Neuron (in vitro differentiated cells): ENCODE measurements at regions not wholly inside any gene's neighbourhood (a gene's known extent, or its start where the extent isn't known, plus 50 kb on each side); places are given as distances from the start of the nearest gene placed in this dataset.

Experiments
- H2AFZ ChIP-seq: one replicate; pipeline ENCODE4 v1.6.1; 2013; ENCODE audit warnings: low read depth, mild to moderate bottlenecking, inconsistent platforms, low read length, moderate library complexity
- H3K27me3 ChIP-seq: one replicate; pipeline ENCODE4 v1.6.1; 2013; ENCODE audit warnings: low read length; ENCODE audit not compliant: insufficient read depth
- H3K36me3 ChIP-seq: one replicate; pipeline ENCODE4 v1.6.1; 2013; ENCODE audit warnings: low read length; ENCODE audit not compliant: insufficient read depth
- H3K4me1 ChIP-seq: one replicate; pipeline ENCODE4 v1.6.1; 2013; ENCODE audit warnings: low read length; ENCODE audit not compliant: insufficient read depth
- H3K4me3 ChIP-seq: 2 replicates; pipeline ENCODE4 v1.5.1; 2013; ENCODE audit warnings: mild to moderate bottlenecking, low read length, moderate library complexity
- H3K9me3 ChIP-seq: one replicate; pipeline ENCODE4 v1.6.1; 2013; ENCODE audit warnings: low read length

- Histone ChIP-seq H3K9me3 (no peaks in the 10 kb centered on the region), H2AFZ (no peak overlapping the region), H3K27me3 (no peaks in the 10 kb centered on the region), H3K4me1 (no peaks in the 10 kb centered on the region), H3K36me3 (no peaks in the 10 kb centered on the region), H3K4me3 (no peak overlapping the region)
These were observed 149.8 kb upstream of the RASGEF1B start for GRCh38 chr4:81621490-81621889.

- H3K4me1 ChIP-seq: no peaks in the 10 kb centered on the region
- H3K36me3 ChIP-seq: no peaks in the 10 kb centered on the region
- H3K27me3 ChIP-seq: no peaks in the 10 kb centered on the region
These were observed 148.7 kb upstream of the RASGEF1B start for GRCh38 chr4:81620442-81620841.

GRCh38 chr4:81617545-81617944, 145.8 kb upstream of the RASGEF1B start:
- H3K4me3 ChIP-seq: no peak overlapping the region
- H3K4me1 ChIP-seq: no peaks in the 10 kb centered on the region
- no peaks in the 10 kb centered on the region for H3K9me3 ChIP-seq
- H2AFZ ChIP-seq: no peak overlapping the region
- no peaks in the 10 kb centered on the region for H3K36me3 ChIP-seq
- peaks cover 4% of the 10 kb centered on the region for H3K27me3 ChIP-seq

More at GRCh38 chr4:81620442-81620841, 148.7 kb upstream of the RASGEF1B start:
- Histone ChIP-seq H3K4me3 (no peak overlapping the region), H3K9me3 (no peaks in the 10 kb centered on the region), H2AFZ (no peak overlapping the region)

GRCh38 chr4:81611221-81611620, 139.5 kb upstream of the RASGEF1B start:
- no peaks in the 10 kb centered on the region for H3K4me1 ChIP-seq
- H3K27me3 ChIP-seq: peaks cover 4% of the 10 kb centered on the region
- H3K36me3 ChIP-seq: no peaks in the 10 kb centered on the region
- no peaks in the 10 kb centered on the region for H3K9me3 ChIP-seq
- no peak overlapping the region for H3K4me3 ChIP-seq
- H2AFZ ChIP-seq: no peak overlapping the region

- Histone ChIP-seq H3K9me3 (no peaks in the 10 kb centered on the region), H3K4me1 (no peaks in the 10 kb centered on the region)
These were observed 138.1 kb upstream of the RASGEF1B start for GRCh38 chr4:81609844-81610243.

GRCh38 chr4:81607950-81608349, 136.2 kb upstream of the RASGEF1B start:
- H3K36me3 ChIP-seq: no peaks in the 10 kb centered on the region
- no peaks in the 10 kb centered on the region for H3K4me1 ChIP-seq
- no peaks in the 10 kb centered on the region for H3K9me3 ChIP-seq
- peaks cover 4% of the 10 kb centered on the region for H3K27me3 ChIP-seq
- H3K4me3 ChIP-seq: no peak overlapping the region
- no peak overlapping the region for H2AFZ ChIP-seq

More at GRCh38 chr4:81609844-81610243, 138.1 kb upstream of the RASGEF1B start:
- no peaks in the 10 kb centered on the region for H3K36me3 ChIP-seq
- H3K27me3 ChIP-seq: peaks cover 4% of the 10 kb centered on the region
- H2AFZ ChIP-seq: no peak overlapping the region
- H3K4me3 ChIP-seq: no peak overlapping the region

- Histone ChIP-seq H3K9me3 (no peaks in the 10 kb centered on the region), H3K4me1 (no peaks in the 10 kb centered on the region), H2AFZ (no peak overlapping the region), H3K27me3 (no peaks in the 10 kb centered on the region), H3K36me3 (no peaks in the 10 kb centered on the region), H3K4me3 (no peak overlapping the region)
These were observed 135.2 kb upstream of the RASGEF1B start for GRCh38 chr4:81606801-81607501.

- Histone ChIP-seq H3K27me3 (no peaks in the 10 kb centered on the region), H3K4me3 (no peak overlapping the region), H3K9me3 (no peaks in the 10 kb centered on the region), H2AFZ (no peak overlapping the region), H3K36me3 (no peaks in the 10 kb centered on the region), H3K4me1 (peaks cover 3% of the 10 kb centered on the region)
These were observed 134.5 kb upstream of the RASGEF1B start for GRCh38 chr4:81606166-81606565.

- Histone ChIP-seq H3K4me1 (peaks cover 10% of the 10 kb centered on the region), H3K9me3 (no peaks in the 10 kb centered on the region), H3K27me3 (no peaks in the 10 kb centered on the region), H3K4me3 (no peak overlapping the region), H3K36me3 (no peaks in the 10 kb centered on the region), H2AFZ (no peak overlapping the region)
These were observed 133.6 kb upstream of the RASGEF1B start for GRCh38 chr4:81605271-81605670.

- no peaks in the 10 kb centered on the region for H3K9me3 ChIP-seq
- no peak overlapping the region for H3K4me3 ChIP-seq
- H2AFZ ChIP-seq: no peak overlapping the region
- no peaks in the 10 kb centered on the region for H3K36me3 ChIP-seq
- peaks cover 10% of the 10 kb centered on the region for H3K4me1 ChIP-seq
- no peaks in the 10 kb centered on the region for H3K27me3 ChIP-seq
These were observed 133.0 kb upstream of the RASGEF1B start for GRCh38 chr4:81604683-81605218.

GRCh38 chr4:81602854-81603253, 131.1 kb upstream of the RASGEF1B start:
- Histone ChIP-seq H2AFZ (no peak overlapping the region), H3K4me3 (no peak overlapping the region), H3K36me3 (no peaks in the 10 kb centered on the region), H3K27me3 (no peaks in the 10 kb centered on the region), H3K9me3 (no peaks in the 10 kb centered on the region), H3K4me1 (peaks cover 10% of the 10 kb centered on the region)

GRCh38 chr4:81601358-81601694, 129.6 kb upstream of the RASGEF1B start:
- H3K27me3 ChIP-seq: no peaks in the 10 kb centered on the region
- H3K4me3 ChIP-seq: no peak overlapping the region
- H3K36me3 ChIP-seq: no peaks in the 10 kb centered on the region
- no peaks in the 10 kb centered on the region for H3K9me3 ChIP-seq
- H2AFZ ChIP-seq: no peak overlapping the region
- H3K4me1 ChIP-seq: peaks cover 10% of the 10 kb centered on the region

- Histone ChIP-seq H2AFZ (no peak overlapping the region), H3K9me3 (no peaks in the 10 kb centered on the region), H3K4me3 (no peak overlapping the region), H3K36me3 (no peaks in the 10 kb centered on the region), H3K4me1 (peaks cover 10% of the 10 kb centered on the region), H3K27me3 (no peaks in the 10 kb centered on the region)
These were observed 129.0 kb upstream of the RASGEF1B start for GRCh38 chr4:81600520-81601357.
